HAP-1 (cell line): ENCODE measurements at regions not wholly inside any gene's neighbourhood (a gene's known extent, or its start where the extent isn't known, plus 50 kb on each side); places are given as distances from the start of the nearest gene placed in this dataset.
"Not testable (repeated sequence)": the region's sequence is repeated elsewhere in the genome, so short reads cannot be mapped to it uniquely, and the experiment has no call there.

Source experiments
- DNase-seq, 2 experiments: peaks; one replicate each; pipeline ENCODE4 v3.0.0-alpha.2; 2016 to 2020; ENCODE audit warnings: low spot score in 2 of 2
- H3K27me3 ChIP-seq: fragments of 250-450 bp; sonication (Bioruptor Pico); 2 replicates; pipeline ENCODE4 v1.5.1; 2020; ENCODE audit warnings: low read depth, mild to moderate bottlenecking, moderate library complexity
- H3K36me3 ChIP-seq: fragments of 250-450 bp; sonication (Bioruptor Pico); replicated peaks from 2 replicates; pipeline ENCODE4 v1.5.1; 2020; ENCODE audit warnings: mild to moderate bottlenecking
- H3K4me1 ChIP-seq: fragments of 250-450 bp; sonication (Bioruptor Pico); 2 replicates; pipeline ENCODE4 v1.5.1; 2020; ENCODE audit warnings: mild to moderate bottlenecking
- H3K4me3 ChIP-seq: fragments of 250-450 bp; sonication (Bioruptor Pico); 2 replicates; pipeline ENCODE4 v1.5.1; 2020; ENCODE audit warnings: mild to moderate bottlenecking, moderate library complexity
- H3K9me3 ChIP-seq: fragments of 250-450 bp; sonication (Bioruptor Pico); 2 replicates; pipeline ENCODE4 v1.5.1; 2020; ENCODE audit warnings: mild to moderate bottlenecking, moderate library complexity
- in situ Hi-C: fragments of 300-500 bp; cut with MboI; formaldehyde crosslinking; loops from 3 replicates; pipeline ENCODE4 v1.14.3; 2020; ENCODE audit warnings: low sequenced_read_pairs, inconsistent platforms, mixed read lengths

DNA sequence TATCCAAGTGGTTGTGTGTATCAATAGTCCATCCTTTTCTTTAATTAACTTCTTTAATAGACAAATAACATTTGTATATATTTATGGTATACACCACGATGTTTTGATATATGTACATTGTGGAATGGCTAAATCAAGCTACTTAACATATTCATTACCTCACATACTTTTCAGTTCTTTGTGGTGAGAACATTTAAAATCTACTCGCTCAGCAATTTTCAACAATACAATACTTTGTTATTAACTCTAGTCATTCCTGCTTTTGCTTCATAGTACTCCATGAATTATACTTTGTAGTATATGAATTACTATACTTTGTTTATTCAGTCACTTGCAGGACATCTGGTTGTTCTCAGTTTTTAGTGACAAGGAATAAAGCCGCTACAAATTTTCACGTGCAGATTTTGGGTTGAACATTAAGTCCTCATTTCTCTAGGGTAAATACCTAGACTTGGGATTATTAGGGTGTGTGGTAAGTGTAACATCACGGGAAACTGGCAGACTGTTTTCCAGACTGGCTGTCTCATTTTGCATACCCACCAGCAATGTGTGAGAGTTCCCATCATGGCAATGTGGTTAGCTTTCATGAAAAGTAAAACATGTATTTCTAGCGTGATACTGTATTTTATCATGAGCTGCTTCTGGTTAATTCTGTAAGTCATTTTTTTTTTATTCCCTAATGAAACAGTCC, 354.4 kb upstream of the WWC1 start:
- no peak for DNase-seq
- H3K27me3 ChIP-seq, result peaks cover 6% of the 10 kb centered on the region; the same call in 1 of the 2 replicates
- H3K36me3 ChIP-seq, result no peaks in the 10 kb centered on the region
- H3K4me3 ChIP-seq, result no peak overlapping the region
- in situ Hi-C loops, result no loop called here
- H3K4me1 ChIP-seq, result no peaks in the 10 kb centered on the region
- H3K9me3 ChIP-seq, result no peaks in the 10 kb centered on the region

DNA sequence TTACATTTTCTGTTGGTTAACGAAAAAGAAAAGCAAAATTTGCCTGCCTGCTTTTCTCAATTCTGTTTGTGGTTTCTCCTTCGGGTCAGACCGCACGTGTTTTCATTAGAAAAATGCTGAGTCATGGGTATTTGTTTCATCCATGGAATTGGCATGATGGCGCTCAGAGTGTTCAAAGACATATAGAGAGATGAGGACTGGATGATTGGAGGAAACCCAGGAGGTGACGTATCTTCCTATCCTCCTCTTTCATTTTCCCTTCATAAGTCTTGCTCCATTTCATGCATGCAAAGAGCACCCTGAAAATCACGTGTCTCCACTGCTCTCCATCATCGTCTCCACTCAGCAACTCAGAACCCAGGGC, 353.8 kb upstream of the WWC1 start:
- Histone ChIP-seq H3K9me3 (no peaks in the 10 kb centered on the region), H3K4me3 (no peak overlapping the region), H3K4me1 (no peaks in the 10 kb centered on the region), H3K27me3 (peaks cover 6% of the 10 kb centered on the region; the same call in 1 of the 2 replicates), H3K36me3 (no peaks in the 10 kb centered on the region)
- in situ Hi-C loops, result no loop called here
- no peak for DNase-seq

DNA sequence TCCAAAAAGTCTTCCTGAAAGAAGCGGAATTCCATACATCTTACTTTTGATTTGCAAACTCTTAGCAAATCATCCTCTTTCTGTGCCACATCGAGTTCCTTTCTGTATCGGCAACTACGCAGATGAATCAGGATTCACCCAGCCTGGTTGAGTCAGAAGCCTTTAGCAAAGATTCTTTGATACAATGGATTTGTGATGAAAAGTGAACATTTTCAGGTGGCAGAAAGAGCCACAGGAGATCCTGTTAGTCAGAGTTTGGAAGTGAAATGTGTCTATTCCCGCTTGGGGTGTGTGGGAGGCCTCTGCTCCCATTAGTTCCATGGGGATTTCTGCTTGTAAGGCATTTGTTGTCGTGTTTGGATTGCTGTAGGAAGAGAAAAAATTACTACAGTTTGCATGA, 351.8 kb upstream of the WWC1 start:
- in situ Hi-C loops, result no loop called here
- H3K36me3 ChIP-seq, result no peaks in the 10 kb centered on the region
- no peak overlapping the region for H3K4me3 ChIP-seq
- H3K27me3 ChIP-seq, result no peaks in the 10 kb centered on the region; the same call in 1 of the 2 replicates
- no peaks in the 10 kb centered on the region for H3K4me1 ChIP-seq
- H3K9me3 ChIP-seq, result no peaks in the 10 kb centered on the region
- no peak for DNase-seq

DNA sequence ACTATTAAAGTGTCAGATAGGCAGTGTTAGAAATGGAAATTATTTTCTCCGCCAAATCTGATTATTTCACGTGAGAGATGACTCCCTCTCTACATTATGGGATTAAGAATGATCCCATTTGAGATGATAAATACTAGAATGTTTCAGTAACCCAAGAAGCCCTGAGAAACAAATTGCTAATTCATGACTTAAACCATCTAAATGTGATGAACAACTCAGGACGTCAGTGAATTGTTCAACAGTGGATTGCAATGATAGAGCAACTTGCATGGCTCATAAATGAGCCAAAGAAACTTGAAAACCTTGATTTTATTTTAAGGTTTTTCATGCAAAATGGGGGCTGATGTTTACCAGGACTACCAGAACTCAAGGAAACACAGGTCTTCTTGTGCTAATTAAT, 350.5 kb upstream of the WWC1 start:
- H3K9me3 ChIP-seq, result no peaks in the 10 kb centered on the region
- no peaks in the 10 kb centered on the region for H3K4me1 ChIP-seq
- H3K4me3 ChIP-seq, result no peak overlapping the region
- H3K27me3 ChIP-seq, result no peaks in the 10 kb centered on the region; the same call in 1 of the 2 replicates
- no peaks in the 10 kb centered on the region for H3K36me3 ChIP-seq
- in situ Hi-C loops, result no loop called here
- no peak for DNase-seq

DNA sequence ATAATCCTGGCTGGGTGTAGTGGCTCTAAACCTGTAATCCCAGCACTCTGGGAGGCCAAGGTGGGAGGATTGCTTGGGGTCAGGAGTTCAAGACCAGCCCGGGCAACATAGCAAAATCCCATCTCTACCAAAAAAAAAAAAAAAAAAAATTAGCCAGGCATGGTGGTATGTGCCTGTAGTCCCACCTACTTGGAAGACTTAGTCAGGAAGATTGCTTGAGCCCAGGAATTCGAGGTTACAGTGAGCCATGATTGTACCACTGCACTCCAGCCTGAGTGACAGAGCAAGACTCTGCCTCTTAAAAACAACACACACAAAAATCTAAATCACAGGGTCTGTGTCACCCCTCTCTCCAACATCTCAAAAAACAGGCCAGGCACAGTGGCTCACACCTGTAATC, 349.9 kb upstream of the WWC1 start:
- not testable (repeated sequence) for DNase-seq, H3K4me1 ChIP-seq

DNA sequence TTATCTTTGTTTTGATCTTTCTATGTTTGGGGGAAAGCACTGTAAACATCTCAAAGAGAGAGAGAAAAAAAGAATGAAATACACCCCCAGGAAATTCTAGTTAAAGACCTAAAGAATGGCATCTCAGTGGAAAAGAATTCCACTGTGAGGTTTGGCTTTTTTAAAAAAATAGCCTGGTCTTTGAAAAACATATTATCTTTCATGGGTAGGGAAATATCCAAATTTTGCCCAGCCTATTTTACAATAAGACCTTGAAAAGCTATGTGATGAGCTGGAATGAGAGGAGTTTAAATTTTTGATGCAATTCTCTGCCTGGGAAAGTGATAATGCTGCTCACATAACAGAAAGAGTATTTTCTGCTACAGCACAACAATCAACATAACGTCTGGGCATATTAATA, 348.1 kb upstream of the WWC1 start:
- H3K4me3 ChIP-seq, result no peak overlapping the region
- in situ Hi-C loops, result no loop called here
- no peak for DNase-seq

More for the DNA sequence above, 349.9 kb upstream of the WWC1 start:
- H3K9me3 ChIP-seq, H3K4me3 ChIP-seq, in situ Hi-C loops, H3K27me3 ChIP-seq, H3K36me3 ChIP-seq: not testable (repeated sequence)

DNA sequence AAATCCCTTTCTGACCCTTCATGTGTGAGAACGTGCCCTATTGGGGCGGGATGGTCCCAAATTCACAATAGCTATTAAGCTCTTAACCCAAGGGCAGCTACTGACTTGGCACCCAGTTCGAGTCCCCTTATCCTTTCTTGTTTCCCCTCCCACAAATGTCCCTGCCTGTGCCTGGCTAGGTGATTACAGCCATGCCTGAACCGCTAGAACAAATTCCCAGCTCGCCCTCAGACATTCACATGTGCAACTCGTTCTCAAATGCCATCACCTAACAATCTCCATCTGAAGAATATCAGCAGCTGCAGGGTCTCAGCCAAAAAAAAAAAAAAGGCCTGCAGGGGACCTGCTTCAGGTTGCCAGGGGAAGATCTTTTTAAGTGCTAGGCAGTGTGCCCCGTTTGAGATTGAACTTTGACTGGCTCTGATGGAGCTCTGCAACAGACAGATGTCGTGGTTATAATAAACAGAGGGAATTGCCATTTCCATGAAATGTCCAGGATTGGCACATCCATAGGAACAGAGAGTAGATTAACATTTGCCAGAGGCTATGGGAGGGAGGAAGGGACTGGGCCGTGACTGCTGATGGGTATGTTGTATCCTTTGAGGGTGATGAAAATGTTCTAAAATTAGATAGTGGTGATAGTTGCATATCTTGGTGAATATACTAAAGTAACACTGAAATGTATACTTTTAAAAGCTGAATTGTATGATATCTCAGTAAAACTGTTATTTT, 347.2 kb upstream of the WWC1 start:
- DNase-seq, result no peak
- Histone ChIP-seq H3K4me3 (no peak overlapping the region), H3K27me3 (0 out of 2 replicates have a peak, but pooled peaks cover 3% of the 10 kb centered on the region), H3K36me3 (no peaks in the 10 kb centered on the region), H3K4me1 (no peaks in the 10 kb centered on the region), H3K9me3 (no peaks in the 10 kb centered on the region)
- in situ Hi-C loops, result no loop called here

More for the DNA sequence above, 348.1 kb upstream of the WWC1 start:
- Histone ChIP-seq H3K4me1 (no peaks in the 10 kb centered on the region), H3K27me3 (0 out of 2 replicates have a peak, but pooled peaks cover 1% of the 10 kb centered on the region), H3K36me3 (no peaks in the 10 kb centered on the region), H3K9me3 (no peaks in the 10 kb centered on the region)

DNA sequence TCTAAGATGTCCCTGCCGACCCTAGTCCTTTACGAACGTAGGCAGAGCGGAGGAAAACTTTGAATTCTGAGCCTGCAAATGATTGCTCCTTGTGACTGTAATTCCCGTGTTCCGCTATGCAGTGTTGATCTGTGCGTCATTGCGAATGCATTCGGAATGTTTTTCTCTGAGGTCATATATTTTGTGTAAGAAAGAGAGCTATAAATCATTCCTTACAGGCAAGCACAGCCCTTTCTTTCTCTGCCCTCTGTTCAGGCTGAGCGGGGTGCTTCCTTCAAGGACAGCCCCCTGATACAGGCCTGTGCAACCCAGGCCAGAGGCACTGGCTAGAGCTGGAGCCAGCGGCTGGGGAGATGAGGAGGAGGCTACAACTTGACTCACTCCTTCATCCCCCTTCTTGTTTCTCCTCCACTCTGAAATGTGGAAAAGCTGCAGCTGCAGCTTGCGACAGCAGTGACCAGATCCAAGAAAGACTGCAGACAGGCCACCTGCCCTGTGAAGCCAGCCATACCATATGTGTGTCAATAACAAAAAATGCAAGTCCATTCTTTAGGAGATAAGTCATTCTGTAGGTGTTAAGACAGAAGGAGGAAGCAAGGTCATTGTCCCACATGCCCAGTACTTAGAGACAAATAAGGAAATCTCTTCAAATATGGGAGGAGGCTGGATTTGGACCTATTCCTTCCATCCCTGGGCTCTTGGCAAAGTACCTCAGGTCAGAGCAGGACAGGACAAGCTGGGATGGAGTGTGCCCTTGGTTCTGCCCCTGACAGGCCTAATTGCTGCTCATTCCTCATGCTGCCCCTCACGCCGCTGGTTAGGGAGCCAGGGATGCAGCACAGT, 345.7 kb upstream of the WWC1 start:
- Histone ChIP-seq H3K36me3 (no peaks in the 10 kb centered on the region), H3K4me3 (no peak overlapping the region), H3K9me3 (no peaks in the 10 kb centered on the region), H3K27me3 (0 out of 2 replicates have a peak, but pooled peaks cover 8% of the 10 kb centered on the region), H3K4me1 (no peaks in the 10 kb centered on the region)
- in situ Hi-C loops, result no loop called here
- DNase-seq, result no peak

DNA sequence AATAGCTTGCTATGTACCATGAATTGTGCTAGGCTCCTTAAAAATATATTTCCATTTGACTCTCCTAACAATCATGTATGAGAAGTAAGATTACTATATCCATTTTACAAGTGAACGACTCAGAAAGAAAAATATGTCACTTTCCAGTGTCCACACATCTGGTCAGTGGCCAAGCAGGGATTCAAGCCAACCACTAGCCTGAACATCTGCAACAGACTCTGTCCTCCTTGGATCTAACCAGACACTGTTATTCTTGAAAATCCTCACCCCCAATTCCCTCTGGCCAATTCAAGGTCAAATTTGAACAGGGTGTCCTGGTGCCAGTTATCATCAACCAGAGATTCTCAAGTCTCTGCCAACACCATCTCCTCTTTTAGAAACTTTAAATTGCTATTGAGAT, 344.1 kb upstream of the WWC1 start:
- Histone ChIP-seq H3K27me3 (peaks cover 11% of the 10 kb centered on the region; the same call in 1 of the 2 replicates), H3K36me3 (no peaks in the 10 kb centered on the region), H3K4me3 (no peak overlapping the region), H3K4me1 (no peaks in the 10 kb centered on the region), H3K9me3 (no peaks in the 10 kb centered on the region)
- in situ Hi-C loops, result no loop called here
- no peak for DNase-seq

DNA sequence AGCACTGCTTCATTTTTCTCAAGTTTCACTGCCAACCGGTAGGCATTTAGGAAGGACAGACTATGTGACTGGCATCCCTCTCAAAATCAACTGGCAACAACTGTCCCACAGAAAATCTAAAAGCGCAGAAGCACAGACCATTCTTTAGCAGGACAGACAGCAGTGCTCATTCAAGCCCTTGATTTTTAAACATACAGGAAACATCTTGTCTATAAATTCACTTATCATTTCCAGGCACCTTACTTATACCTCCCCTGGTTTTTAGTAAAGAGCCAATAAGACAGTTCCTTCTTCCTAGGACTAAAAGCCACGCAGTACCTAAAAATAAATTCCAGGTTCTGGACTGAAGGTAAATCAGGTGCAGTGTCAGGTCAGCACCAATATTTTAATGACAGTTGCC, 343.2 kb upstream of the WWC1 start:
- in situ Hi-C loops, result no loop called here
- H3K9me3 ChIP-seq, result no peaks in the 10 kb centered on the region
- no peak for DNase-seq
- H3K4me3 ChIP-seq, result no peak overlapping the region
- no peaks in the 10 kb centered on the region for H3K4me1 ChIP-seq
- no peaks in the 10 kb centered on the region for H3K36me3 ChIP-seq
- peaks cover 11% of the 10 kb centered on the region; the same call in 1 of the 2 replicates for H3K27me3 ChIP-seq

DNA sequence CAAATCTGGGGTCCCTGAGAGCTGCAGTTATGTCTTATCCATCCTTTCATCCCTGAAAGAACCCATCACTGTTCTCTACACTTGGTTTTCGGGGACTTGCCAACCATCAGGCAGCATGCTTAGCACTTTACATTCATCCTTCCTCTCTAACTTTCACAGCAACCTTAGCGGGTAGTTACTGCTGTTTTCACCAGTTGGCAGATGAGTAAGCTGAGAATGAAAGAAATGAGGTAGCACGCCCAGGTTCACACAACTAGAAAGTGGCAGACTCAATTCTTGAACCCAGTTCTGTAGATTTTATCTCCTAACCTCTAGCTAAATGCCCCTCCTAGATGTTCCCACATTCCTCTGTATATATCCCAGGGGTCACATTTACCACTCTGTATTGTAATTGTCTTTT, 342.0 kb upstream of the WWC1 start:
- no peak for DNase-seq
- in situ Hi-C loops, result no loop called here

DNA sequence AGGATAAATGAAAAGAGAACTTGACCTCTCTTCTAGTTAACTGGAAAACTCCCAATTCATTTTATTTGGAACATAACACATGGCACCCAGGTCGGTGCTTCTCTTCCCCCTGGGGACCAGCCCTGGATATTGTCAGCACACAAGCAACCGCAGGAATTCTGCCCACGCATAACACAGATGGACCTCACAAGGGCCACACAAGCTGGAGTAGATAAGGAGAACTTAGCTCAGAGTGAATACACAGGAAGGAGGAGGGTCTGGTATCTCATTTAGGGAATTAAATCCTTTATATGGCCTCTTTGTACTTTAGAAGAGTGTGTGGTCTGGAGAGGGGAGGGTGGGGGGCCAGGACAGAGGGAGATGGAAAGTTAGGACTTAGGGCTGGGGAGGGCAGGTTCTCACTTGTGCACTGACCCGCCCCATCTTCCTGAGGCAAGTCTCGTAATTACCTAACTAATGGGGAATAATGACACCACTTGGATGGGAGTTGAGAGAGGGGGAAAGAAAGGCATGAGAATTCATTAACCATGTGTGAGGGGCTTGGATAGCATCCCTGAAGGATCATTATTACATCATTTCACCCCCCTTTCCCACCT, 341.2 kb upstream of the WWC1 start:
- peaks cover 11% of the 10 kb centered on the region; the same call in 1 of the 2 replicates for H3K27me3 ChIP-seq
- in situ Hi-C loops, result no loop called here
- DNase-seq, result no peak

More for the DNA sequence above, 342.0 kb upstream of the WWC1 start:
- Histone ChIP-seq H3K9me3 (no peaks in the 10 kb centered on the region), H3K36me3 (no peaks in the 10 kb centered on the region), H3K4me3 (no peak overlapping the region), H3K27me3 (peaks cover 11% of the 10 kb centered on the region; the same call in 1 of the 2 replicates), H3K4me1 (no peaks in the 10 kb centered on the region)

DNA sequence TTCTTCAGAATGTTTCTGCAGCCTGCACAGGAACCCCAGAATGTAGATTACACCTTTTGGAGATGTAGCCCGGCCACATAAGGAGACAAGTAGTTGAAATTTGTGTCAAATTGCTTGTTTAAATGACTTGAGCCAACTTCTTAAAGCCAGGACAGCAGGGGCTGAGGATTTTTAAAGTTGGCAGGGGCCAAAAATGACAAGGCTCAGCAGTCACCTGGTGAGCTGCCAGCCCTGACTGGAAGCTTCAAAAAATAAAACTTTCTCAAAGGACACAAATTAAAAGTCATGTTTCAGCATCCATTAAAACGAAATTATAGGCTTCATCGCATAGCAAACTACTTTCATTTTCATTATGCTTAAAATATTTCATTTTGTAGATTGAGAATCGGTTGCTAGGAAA, 340.3 kb upstream of the WWC1 start:
- Histone ChIP-seq H3K36me3 (no peaks in the 10 kb centered on the region), H3K4me1 (no peaks in the 10 kb centered on the region), H3K27me3 (peaks cover 11% of the 10 kb centered on the region; the same call in 1 of the 2 replicates), H3K9me3 (no peaks in the 10 kb centered on the region), H3K4me3 (no peak overlapping the region)
- in situ Hi-C loops, result no loop called here
- no peak for DNase-seq

More for the DNA sequence above, 341.2 kb upstream of the WWC1 start:
- no peaks in the 10 kb centered on the region for H3K4me1 ChIP-seq
- H3K4me3 ChIP-seq, result no peak overlapping the region
- no peaks in the 10 kb centered on the region for H3K36me3 ChIP-seq
- no peaks in the 10 kb centered on the region for H3K9me3 ChIP-seq
